Left ventricle myocardium inferior (tissue), 1 donor: ENCODE measurements at regions not wholly inside any gene's neighbourhood (a gene's known extent, or its start where the extent isn't known, plus 50 kb on each side); places are given as distances from the start of the nearest gene placed in this dataset.

ENCODE experiments used
- DNase-seq: peaks from one replicate; pipeline ENCODE4 v3.0.0-alpha.2; 2020
- H3K27ac ChIP-seq: fragments of 200-600 bp; replicated peaks from 2 replicates; pipeline ENCODE4 v1.8.0; 2021
- H3K27me3 ChIP-seq: fragments of 200-600 bp; 2 replicates; pipeline ENCODE4 v1.8.0; 2021; ENCODE audit warnings: low read depth
- H3K36me3 ChIP-seq: fragments of 200-600 bp; 2 replicates; pipeline ENCODE4 v1.8.0; 2021
- H3K4me1 ChIP-seq: fragments of 200-600 bp; 2 replicates; pipeline ENCODE4 v1.8.0; 2021
- H3K4me3 ChIP-seq: fragments of 200-600 bp; 2 replicates; pipeline ENCODE4 v1.8.0; 2021; ENCODE audit warnings: mild to moderate bottlenecking, moderate library complexity
- H3K9me3 ChIP-seq: fragments of 200-600 bp; replicated peaks from 2 replicates; pipeline ENCODE4 v1.8.0; 2021
- intact Hi-C: fragments of 100-400 bp; cut with micrococcal nuclease; formaldehyde crosslinking; loops from one replicate; pipeline ENCODE4 v1.11.0; 2022
- TF ChIP-seq, protein P1 (sequence below): fragments of 200-600 bp; IDR thresholded peaks from 2 replicates; pipeline ENCODE4 v1.8.0; 2021; ENCODE audit warnings: antibody characterized with exemption, mild to moderate bottlenecking, borderline replicate concordance
- donor health status: DM: no; HTN: yes; CAD: no; lungs with severe emphysema.

DNA sequence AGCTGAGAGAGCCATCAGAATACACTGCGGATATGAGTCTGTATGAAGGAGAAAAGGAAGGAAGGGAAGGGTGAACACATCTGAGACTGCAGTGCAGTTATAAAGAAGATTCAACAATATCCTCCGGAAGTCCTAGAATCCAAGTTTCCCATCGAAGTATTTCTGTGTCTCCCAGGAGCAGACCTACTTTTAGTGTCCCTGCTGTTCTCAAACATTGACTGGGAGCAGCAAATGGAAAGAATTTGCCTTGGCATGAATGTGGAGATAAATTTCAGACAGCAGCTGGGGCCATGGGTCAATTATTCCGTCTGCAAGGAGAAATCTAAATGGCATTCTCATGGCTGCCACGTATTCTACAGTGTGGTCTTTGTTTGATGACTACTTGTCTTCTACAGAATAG lies 478.1 kb upstream of the SMC2 start:
- Histone ChIP-seq H3K4me1 (peaks cover 5% of the 10 kb centered on the region), H3K27ac (peak overlapping the region; percentile 2), H3K27me3 (no peaks in the 10 kb centered on the region), H3K4me3 (no peak overlapping the region), H3K36me3 (no peaks in the 10 kb centered on the region), H3K9me3 (peaks cover 19% of the 10 kb centered on the region)
- no peak for DNase-seq
- TF ChIP-seq, protein P1, sequence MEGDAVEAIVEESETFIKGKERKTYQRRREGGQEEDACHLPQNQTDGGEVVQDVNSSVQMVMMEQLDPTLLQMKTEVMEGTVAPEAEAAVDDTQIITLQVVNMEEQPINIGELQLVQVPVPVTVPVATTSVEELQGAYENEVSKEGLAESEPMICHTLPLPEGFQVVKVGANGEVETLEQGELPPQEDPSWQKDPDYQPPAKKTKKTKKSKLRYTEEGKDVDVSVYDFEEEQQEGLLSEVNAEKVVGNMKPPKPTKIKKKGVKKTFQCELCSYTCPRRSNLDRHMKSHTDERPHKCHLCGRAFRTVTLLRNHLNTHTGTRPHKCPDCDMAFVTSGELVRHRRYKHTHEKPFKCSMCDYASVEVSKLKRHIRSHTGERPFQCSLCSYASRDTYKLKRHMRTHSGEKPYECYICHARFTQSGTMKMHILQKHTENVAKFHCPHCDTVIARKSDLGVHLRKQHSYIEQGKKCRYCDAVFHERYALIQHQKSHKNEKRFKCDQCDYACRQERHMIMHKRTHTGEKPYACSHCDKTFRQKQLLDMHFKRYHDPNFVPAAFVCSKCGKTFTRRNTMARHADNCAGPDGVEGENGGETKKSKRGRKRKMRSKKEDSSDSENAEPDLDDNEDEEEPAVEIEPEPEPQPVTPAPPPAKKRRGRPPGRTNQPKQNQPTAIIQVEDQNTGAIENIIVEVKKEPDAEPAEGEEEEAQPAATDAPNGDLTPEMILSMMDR, result no peak
- intact Hi-C loops, result no loop called here

- TF ChIP-seq, protein P1, result no peak
- peaks cover 5% of the 10 kb centered on the region for H3K4me1 ChIP-seq
- H3K4me3 ChIP-seq, result no peak overlapping the region
- no peak for DNase-seq
- intact Hi-C loops, result no loop called here
- no peak overlapping the region for H3K27ac ChIP-seq
- H3K9me3 ChIP-seq, result peaks cover 19% of the 10 kb centered on the region
- H3K27me3 ChIP-seq, result no peaks in the 10 kb centered on the region
- H3K36me3 ChIP-seq, result no peaks in the 10 kb centered on the region
Measured at GRCh38 chr9:103617046-103617445, 477.1 kb upstream of the SMC2 start.

DNA sequence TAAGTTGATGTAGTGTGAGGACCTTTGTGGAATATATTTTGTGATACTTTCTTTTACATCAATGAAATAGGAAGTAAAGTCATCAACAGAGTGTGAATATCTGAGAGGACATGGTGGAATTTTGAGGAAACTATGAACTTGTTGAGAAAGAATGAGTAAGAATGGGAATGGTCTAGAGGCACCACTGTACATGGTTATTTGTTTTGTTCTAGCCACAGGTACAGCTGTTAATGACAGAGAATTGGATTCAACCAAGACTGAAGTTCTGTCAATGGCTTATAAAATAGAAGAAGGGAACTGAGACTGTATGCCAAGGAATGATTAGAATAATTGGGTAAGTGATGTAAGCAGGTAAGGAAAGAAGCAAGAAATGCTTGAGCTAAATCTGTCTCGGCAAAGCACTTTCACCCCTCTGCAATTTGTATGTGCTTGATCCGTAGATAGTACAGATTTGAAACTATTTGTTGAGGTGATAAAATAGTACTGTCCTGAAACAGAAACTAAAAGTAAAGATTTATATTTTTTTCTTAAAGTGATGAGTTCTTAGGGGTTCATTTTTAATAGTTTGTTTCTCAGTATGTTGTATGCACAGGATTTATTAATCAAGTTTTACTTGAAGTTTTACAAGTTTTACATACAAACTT lies 468.8 kb upstream of the SMC2 start:
- no peaks in the 10 kb centered on the region for H3K27me3 ChIP-seq
- H3K9me3 ChIP-seq, result no peaks in the 10 kb centered on the region
- intact Hi-C loops, result no loop called here
- no peak overlapping the region for H3K4me3 ChIP-seq
- TF ChIP-seq, protein P1, result no peak
- no peak for DNase-seq
- no peaks in the 10 kb centered on the region for H3K36me3 ChIP-seq
- H3K4me1 ChIP-seq, result no peaks in the 10 kb centered on the region
- no peak overlapping the region for H3K27ac ChIP-seq

DNA sequence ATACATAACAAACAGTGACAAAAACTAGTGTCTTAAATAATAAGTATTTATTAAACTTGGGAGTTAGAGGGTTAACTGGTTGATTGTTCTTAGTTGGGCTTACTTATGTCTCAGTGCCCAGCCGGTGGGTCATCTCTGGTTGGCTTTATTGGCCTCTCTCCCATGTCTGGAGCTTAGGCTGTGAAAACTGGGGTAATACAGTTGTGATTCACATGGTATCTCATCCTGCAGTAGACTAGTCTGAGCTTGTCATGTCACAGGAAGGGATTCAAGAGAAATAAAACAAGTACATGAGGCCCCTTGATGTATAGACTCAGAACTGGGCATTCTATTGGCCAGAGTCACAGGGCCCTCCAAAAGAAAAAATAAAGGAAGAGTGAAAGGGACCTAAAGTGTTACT lies 466.4 kb upstream of the SMC2 start:
- Histone ChIP-seq H3K9me3 (no peaks in the 10 kb centered on the region), H3K4me1 (no peaks in the 10 kb centered on the region), H3K36me3 (no peaks in the 10 kb centered on the region), H3K27ac (no peak overlapping the region), H3K4me3 (no peak overlapping the region), H3K27me3 (no peaks in the 10 kb centered on the region)
- TF ChIP-seq, protein P1, result no peak
- intact Hi-C loops, result no loop called here
- DNase-seq, result no peak

- DNase-seq, result no peak
- TF ChIP-seq, protein P1, result no peak
- Histone ChIP-seq H3K4me3 (no peak overlapping the region), H3K4me1 (no peaks in the 10 kb centered on the region), H3K9me3 (no peaks in the 10 kb centered on the region), H3K27me3 (no peaks in the 10 kb centered on the region), H3K36me3 (no peaks in the 10 kb centered on the region), H3K27ac (no peak overlapping the region)
- intact Hi-C loops, result no loop called here
Measured at GRCh38 chr9:103649086-103649485, 445.0 kb upstream of the SMC2 start.
